ENCODE measurements at regions not wholly inside any gene's neighbourhood (a gene's known extent, or its start where the extent isn't known, plus 50 kb on each side); places are given as distances from the start of the nearest gene placed in this dataset.

DNA sequence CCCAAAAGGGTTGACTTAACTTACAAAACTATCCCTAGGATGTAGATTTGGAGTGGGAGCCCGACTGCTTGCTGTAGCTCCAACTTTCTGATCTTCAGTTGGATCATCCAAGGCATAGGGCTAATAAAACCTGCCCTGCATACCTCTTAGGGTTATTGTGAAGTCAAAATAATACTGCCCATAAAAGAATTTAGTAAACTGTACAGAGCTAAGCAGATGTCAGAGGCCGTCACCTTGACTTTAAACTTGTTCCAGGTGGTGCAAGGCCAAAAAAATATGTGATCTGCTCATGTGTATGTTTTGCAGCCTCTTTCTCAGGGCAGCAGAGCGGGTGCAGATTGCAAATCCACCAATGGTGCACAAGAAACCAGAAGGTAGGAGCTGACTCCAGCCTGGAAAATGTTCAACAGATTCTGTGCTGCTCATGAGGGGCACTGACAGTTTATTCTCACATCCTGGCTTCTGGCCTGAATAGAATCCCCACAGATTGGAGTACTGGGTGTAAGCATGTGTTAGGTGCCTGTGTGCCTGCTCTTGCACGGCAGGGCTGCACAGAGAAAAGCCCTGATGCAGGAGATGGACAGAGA lies 180.7 kb downstream of the MAP2K4 start:
- Mint-ChIP-seq H3K4me3 (no peak overlapping the region), H3K4me1 (no peaks in the 10 kb centered on the region), H3K9me3 (peaks cover 0 to 9% of the 10 kb centered on the region in 2 experiments; a peak in 2 of 5 replicates), H3K27me3 (ENCODE audit: low read depth) (peaks cover 2% of the 10 kb centered on the region; the same call in 1 of the 2 replicates), H3K36me3 (ENCODE audit: insufficient read depth in 1 of 3, low read depth in 3 of 3) (no peaks in the 10 kb centered on the region; a peak in 1 of 7 replicates), H3K27ac (no peak overlapping the region)
- Histone ChIP-seq H2BK20ac (ENCODE audit: low read depth, low read length, poor library complexity, severe bottlenecking) (no peak overlapping the region), H3K27ac (ENCODE audit: insufficient read length, low read depth, low read length) (no peak overlapping the region), H4K5ac (ENCODE audit: insufficient read length, low read depth, low read length) (no peak overlapping the region), H3K79me2 (ENCODE audit: insufficient read depth, low read length) (no peaks in the 10 kb centered on the region), H2BK12ac (ENCODE audit: insufficient read length, low read depth, low read length) (no peak overlapping the region), H2AK5ac (ENCODE audit: insufficient read length, low read length) (no peak overlapping the region), H3K56ac (ENCODE audit: insufficient read length, low read depth, low read length) (no peak overlapping the region), H2BK15ac (ENCODE audit: low read depth, low read length) (no peak overlapping the region), H2AFZ (ENCODE audit: low read length) (no peak overlapping the region), H3K79me1 (ENCODE audit: insufficient read depth, low read depth, low read length, poor library complexity, severe bottlenecking) (no peaks in the 10 kb centered on the region), H3K9ac (ENCODE audit: extremely low read depth, insufficient read length, low read length) (no peak overlapping the region), H3K4me1 (ENCODE audit: insufficient read depth, low read length) (no peaks in the 10 kb centered on the region), H2BK120ac (ENCODE audit: low read depth, low read length, poor library complexity, severe bottlenecking) (no peak overlapping the region), H4K8ac (replicated peaks; ENCODE audit: insufficient read length, low read depth, low read length) (no peak overlapping the region), H3K9me3 (ENCODE audit: control insufficient read depth, low read depth, low read length) (no peaks in the 10 kb centered on the region), H3T11ph (ENCODE audit: low read length) (no peak overlapping the region), H3K4ac (ENCODE audit: low read depth, low read length) (no peak overlapping the region), H3K23ac (ENCODE audit: insufficient read length, low read depth, low read length) (no peak overlapping the region), H3K23me2 (ENCODE audit: insufficient read length, low read depth, low read length, poor library complexity, severe bottlenecking) (no peaks in the 10 kb centered on the region), H3K27me3 (ENCODE audit: insufficient read depth, low read length) (no peaks in the 10 kb centered on the region), H3K14ac (ENCODE audit: insufficient read depth, low read length) (no peak overlapping the region), H4K20me1 (ENCODE audit: control insufficient read depth, insufficient read depth, insufficient read length) (no peaks in the 10 kb centered on the region), H3K18ac (ENCODE audit: insufficient read length, low read depth, low read length) (no peak overlapping the region), H3K4me2 (ENCODE audit: insufficient read depth, insufficient read length, low read length) (no peak overlapping the region), H2BK5ac (ENCODE audit: insufficient read length, low read length) (no peak overlapping the region), H4K91ac (ENCODE audit: insufficient read length, low read depth, low read length) (no peak overlapping the region)
- DNase-seq: peak; percentile 16
- no peak for TF ChIP-seq CTCF (conservative IDR thresholded peaks at IDR 0.05)
- WGBS (ENCODE audit: extremely low coverage, insufficient read length, low lambda C conversion rate): no CpG with 5 or more reads among the region's 4 CpGs

Data from H9 (cell line).